Germinal center (tissue), 1 donor: ENCODE measurements at regions not wholly inside any gene's neighbourhood (a gene's known extent, or its start where the extent isn't known, plus 50 kb on each side); places are given as distances from the start of the nearest gene placed in this dataset.

ENCODE experiments used
- DNase-seq: peaks from one replicate; pipeline ENCODE4 v3.0.0; 2012; ENCODE audit warnings: mixed read lengths, low spot score

GRCh38 chr22:22076361-22076760 is 93.8 kb upstream of the TOP3B start:
- DNase-seq: no peak

- DNase-seq: no peak
These were observed 93.0 kb upstream of the TOP3B start for GRCh38 chr22:22075382-22076163.

GRCh38 chr22:22074634-22075381 is 92.2 kb upstream of the TOP3B start:
- DNase-seq: no peak

- DNase-seq: no peak
These were observed 91.4 kb upstream of the TOP3B start for GRCh38 chr22:22073769-22074561.

GRCh38 chr22:22072169-22072836 is 89.7 kb upstream of the TOP3B start:
- no peak for DNase-seq

- no peak for DNase-seq
These were observed 88.9 kb upstream of the TOP3B start for GRCh38 chr22:22071455-22071854.

GRCh38 chr22:22070371-22070824 is 87.8 kb upstream of the TOP3B start:
- DNase-seq: no peak

GRCh38 chr22:22069450-22070370 is 87.1 kb upstream of the TOP3B start:
- DNase-seq: no peak

GRCh38 chr22:22068657-22069056 is 86.1 kb upstream of the TOP3B start:
- DNase-seq: no peak

- no peak for DNase-seq
These were observed 85.4 kb upstream of the TOP3B start for GRCh38 chr22:22068025-22068424.

- DNase-seq: no peak
These were observed 84.6 kb upstream of the TOP3B start for GRCh38 chr22:22067192-22067591.

- DNase-seq: no peak
These were observed 82.0 kb upstream of the TOP3B start for GRCh38 chr22:22064580-22064979.

- DNase-seq: no peak
These were observed 79.8 kb upstream of the TOP3B start for GRCh38 chr22:22062306-22062793.

- no peak for DNase-seq
These were observed 78.8 kb upstream of the TOP3B start for GRCh38 chr22:22061085-22062077.

- peak; percentile 85 for DNase-seq
These were observed 77.9 kb upstream of the TOP3B start for GRCh38 chr22:22060200-22061084.

- no peak for DNase-seq
These were observed 76.9 kb upstream of the TOP3B start for GRCh38 chr22:22059291-22060002.

GRCh38 chr22:22058633-22059290 is 76.2 kb upstream of the TOP3B start:
- DNase-seq: peak; percentile 47
